Esophagus mucosa (tissue), 1 donor: ENCODE measurements at regions not wholly inside any gene's neighbourhood (a gene's known extent, or its start where the extent isn't known, plus 50 kb on each side); places are given as distances from the start of the nearest gene placed in this dataset.
"Not testable (repeated sequence)": the region's sequence is repeated elsewhere in the genome, so short reads cannot be mapped to it uniquely, and the experiment has no call there.

Experiments
- ATAC-seq: fragments of 200-7000 bp; cut with Tn5 transposase; one replicate; pipeline ENCODE4 v1.9.1; 2020
- donor health status: DM: yes; HTN: yes; CAD: no.

GRCh38 chr3:124140746-124141145 is 148.8 kb upstream of the ROPN1 start:
- no peak for ATAC-seq

DNA sequence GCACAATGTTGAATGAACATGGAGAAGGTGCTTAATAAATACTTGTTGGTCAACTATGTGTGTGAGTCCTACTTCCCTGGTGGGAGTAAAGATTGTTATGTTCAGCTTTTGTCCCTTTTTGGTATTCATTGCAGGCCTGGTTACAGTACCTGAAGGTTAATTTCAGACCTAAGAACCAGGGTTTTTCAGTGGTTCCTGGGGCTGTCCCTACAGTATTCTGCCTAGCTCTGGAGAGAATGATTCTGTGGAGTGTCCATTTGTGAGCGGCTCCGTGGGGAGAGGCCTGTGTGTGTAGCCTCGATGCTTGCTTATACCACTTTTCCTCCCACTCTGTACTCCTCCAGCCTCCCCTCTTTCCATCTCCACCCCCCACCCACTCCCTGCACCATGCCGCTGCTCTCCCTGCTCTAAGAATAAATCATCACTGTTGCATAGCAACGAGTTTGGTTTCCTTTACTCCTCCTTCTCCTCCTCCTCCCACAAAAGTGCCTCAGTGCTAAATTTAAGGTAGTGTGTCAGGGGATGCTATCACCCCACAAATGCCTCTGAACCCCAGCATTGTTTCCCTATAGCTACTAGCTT is 150.6 kb upstream of the ROPN1 start:
- no peak for ATAC-seq

DNA sequence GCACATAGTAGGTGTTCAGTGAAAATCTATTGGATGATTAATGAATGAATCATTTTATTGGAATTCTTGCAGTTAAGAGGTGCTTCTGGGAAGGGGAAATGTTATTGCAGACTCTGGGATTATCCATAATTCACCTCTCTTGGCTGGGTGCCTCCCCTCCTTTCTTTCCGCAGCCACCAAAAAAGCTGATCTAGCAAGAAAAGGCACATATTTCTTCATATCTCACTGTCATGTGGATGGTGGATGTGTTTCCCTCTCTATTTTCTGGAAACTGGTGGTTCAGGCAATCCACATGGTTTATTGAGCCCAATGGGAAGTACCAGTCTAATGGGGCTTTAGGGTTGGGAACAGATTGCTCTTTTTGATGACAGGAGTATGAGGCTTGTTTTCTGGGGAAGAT is 151.1 kb upstream of the ROPN1 start:
- ATAC-seq, result no peak

GRCh38 chr3:124144035-124144814 is 152.3 kb upstream of the ROPN1 start:
- ATAC-seq, result no peak

DNA sequence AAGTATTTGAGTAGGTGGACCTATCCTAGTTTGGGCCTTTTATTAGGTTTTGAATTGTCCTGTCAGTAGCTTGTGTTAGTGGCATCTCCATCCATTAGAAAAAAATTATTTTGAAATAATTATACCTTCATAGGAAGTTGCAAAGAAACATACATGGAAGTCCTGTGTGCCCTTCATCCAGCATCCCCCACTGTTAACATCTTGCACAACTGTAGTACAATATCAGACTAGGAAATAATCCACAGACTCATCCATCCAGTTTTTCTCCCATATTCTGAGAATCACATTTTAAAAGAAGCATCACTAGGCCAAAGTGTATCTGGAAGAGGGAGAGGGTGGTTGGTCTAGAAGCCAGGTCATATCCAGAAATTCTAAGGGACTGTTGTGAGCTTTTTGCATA is 155.5 kb upstream of the ROPN1 start:
- no peak for ATAC-seq

DNA sequence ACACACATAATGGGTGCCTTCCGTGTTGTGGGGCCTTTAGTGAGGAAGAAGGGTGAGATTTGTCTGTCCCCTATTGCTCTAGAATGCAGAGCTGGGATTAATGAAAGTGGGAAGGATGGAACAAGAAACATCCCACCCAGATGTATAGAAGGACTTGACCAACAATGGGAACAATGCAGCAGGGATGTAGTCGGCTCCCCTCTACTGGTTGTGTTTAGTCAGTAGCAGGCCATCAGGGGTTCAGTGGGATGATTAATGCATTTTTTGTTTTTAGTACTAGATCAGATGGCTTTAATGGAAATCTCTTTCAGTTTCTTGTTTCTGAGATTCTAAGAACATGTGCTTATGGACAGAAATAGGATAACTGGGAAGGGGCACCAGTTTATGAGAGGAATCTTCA is 156.0 kb upstream of the ROPN1 start:
- ATAC-seq, result no peak

DNA sequence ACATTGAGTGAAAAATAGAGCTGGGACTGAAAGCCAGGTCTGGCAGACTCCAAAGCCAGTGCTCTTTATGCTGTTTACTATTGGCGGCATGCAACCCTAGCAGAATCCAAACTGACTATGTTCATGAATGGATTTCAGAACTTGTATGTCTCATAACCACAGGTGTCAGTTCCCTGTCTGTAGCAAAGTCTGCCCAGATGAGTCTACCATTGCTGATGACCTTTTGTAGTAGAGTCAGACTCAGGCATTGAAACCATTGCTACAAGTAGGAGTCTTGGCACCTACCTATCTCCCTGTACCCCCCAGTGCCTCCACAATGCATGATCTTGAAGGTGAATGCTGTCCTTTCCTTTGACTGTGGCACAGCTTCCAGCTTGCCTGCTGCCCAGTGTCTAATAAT is 157.2 kb upstream of the ROPN1 start:
- no peak for ATAC-seq

GRCh38 chr3:124149771-124150170 is 157.8 kb upstream of the ROPN1 start:
- no peak for ATAC-seq

DNA sequence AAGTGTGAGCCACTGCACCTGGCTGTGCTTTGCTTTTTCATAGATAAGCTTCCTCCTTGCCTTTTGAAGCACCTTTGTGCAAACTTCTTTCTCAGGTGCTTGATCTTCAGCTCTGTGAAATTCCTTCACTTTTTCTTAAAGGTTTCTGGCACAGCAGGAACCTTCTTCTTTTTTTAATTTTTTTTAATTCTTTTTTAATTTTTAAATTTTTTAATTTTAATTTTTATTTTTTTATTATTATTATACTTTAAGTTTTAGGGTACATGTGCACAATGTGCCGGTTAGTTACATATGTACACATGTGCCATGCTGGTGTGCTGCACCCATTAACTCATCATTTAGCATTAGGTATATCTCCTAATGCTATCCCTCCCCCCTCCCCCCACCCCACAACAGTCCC is 161.0 kb upstream of the ROPN1 start:
- not testable (repeated sequence) for ATAC-seq

DNA sequence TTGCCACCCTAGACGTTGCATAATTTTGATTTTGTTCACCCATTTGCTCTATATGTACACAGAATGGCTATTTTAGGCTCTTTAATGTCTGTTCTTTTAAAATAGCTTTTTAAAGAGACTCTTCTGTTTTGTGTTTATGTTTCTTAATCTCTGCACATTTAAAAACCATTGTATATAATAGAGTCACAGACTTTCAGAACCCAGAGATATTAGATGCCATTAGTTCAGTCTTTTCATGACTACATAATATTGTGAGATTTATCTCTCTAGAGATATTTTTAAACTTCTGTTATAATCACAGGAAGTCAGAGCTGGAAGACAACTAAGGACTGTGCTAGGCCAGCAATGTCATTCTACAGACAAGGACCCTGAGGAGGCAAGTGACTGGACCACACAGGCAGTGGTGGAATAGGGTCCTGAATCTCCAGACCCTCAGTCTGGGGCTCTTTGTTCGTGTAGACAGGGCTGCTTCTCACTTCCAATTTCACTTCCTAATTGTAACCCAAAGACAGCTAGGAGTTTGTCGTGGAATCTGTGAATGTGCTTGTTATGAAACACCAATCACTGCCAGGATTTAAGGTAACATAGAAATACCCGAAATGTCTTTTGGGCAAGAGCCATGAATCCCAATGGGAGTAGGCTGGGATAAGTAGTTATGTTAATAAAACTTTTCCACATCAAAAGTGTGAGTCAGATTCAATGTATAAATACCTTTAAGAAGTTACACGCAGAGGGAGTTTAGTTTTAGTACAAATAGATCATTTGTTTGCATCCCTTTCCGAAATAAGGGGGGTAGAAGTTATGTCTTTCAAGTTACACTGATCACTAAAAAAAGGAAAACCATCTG is 165.2 kb upstream of the ROPN1 start:
- ATAC-seq, result no peak

- ATAC-seq, result no peak
Observed at GRCh38 chr3:124157748-124158147, 165.8 kb upstream of the ROPN1 start.

GRCh38 chr3:124158168-124158881 is 166.4 kb upstream of the ROPN1 start:
- no peak for ATAC-seq

DNA sequence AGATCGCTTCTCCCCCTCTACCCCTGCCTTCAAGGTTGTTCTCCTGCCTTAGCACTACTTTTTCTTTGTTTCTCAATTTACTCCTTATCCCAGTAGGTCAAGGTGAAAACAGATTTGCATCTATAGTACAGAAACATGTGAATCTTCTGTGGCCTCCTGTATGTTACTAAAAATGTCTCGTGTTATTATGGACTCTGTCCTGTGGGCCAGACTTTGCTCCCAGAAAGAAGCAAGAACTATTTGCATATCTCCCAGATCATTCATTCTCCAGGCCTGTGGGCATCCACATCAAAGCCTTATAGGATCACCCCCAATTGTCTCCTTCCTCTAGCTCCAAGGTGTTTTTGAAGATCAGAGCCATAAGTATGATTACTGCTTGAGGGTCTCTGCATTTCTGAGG is 169.5 kb upstream of the ROPN1 start:
- no peak for ATAC-seq

DNA sequence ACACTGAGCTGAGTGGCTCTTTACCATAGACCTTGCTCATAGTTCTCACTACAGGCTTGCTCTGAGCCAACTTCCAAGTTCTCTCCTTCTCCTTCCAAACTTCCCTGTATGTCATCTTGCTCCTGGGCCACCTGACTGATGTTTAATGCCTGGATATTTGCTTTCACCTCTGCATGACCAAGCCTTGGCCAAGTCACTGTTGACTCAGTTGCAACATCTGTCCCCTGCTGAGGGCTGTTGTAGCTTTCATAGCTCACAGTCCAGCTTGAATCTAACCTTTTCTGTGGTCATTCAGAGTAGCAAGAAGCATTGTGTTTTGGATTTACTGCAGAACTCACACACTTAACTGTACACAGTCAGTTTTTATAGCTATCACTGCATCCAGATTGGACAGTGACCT is 171.8 kb upstream of the ROPN1 start:
- ATAC-seq, result no peak

DNA sequence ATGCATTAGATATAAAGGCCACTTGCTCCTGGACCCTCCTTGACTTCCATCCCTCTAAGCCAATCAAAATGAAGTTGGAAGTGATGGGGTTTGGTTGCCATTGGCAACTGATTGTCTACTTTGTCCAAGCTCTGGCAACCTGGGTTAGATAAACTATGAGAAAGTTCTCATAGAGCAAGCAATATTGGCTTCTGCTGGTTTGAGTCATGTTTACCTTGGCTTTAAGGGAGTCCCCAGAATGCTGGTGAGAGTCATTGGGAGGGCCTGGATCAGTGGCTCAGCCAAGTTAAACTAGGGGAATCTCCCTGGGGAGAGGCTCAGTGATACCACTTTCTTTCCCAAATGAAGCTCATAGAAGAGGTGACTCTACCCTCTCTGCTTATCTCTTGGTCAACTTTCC is 176.3 kb upstream of the ROPN1 start:
- ATAC-seq, result peak; percentile 15

DNA sequence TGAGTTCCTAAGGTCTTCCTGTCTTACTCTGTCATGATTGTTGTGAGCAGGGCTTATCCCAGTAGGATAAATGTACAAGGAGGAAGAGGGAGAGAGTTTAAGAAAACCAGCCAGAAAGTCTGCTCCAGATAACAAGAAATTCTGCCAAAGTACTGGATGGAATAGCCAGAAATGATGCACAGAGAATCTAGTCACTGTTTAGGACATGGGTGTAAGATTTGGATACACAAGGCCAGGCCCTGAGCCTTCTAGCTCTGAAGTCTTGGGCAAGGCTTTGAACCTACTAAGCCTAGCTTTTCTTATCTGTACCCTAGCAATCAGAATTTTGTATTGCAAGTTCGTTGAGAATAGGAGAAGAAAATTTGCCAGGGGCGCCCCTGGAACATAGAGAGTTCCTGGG is 180.4 kb upstream of the ROPN1 start:
- no peak for ATAC-seq

GRCh38 chr3:124172816-124173215 is 180.9 kb upstream of the ROPN1 start:
- no peak for ATAC-seq

GRCh38 chr3:124174476-124174875 is 182.6 kb upstream of the ROPN1 start:
- no peak for ATAC-seq

DNA sequence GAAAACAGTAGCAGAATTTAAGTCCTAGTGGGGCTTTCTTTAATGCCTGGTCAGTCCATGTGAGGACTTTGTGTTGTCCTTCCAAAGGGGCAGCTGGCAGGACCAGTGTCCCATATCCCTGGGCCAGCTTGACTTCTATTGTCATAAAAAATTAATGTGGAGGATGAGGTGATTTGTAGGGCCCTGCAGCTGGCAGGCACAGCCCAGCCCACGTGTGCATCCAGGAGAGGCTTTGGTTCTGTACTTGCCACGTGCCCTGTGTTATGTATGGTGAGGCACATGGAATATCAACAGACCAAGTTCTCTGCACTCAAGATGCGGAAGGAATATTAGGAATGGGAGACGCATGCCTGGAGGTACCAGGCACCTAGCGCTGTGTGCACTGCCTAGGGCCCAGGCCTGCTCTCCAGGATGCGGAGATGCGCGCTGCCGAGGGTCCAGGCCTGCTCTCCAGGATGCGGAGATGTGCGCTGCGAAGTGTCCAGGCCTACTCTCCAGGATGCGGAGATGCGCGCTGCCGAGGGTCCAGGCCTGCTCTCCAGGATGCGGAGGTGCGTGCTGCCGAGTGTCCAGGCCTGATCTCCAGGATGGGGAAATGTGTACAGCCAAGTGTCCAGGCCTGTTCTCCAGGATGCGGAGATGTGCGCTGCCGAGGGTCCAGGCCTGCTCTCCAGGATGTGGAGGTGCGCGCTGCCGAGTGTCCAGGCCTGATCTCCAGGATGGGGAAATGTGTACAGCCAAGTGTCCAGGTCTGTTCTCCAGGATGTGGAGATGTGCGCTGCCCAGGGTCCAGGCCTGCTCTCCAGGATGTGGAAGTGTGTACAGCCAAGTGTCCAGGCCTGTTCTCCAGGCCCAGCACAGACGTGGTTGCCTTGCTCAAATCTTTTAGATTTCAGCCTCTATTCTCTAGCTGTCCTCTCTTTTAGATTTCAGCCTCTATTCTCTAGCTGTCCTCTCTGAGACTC is 183.3 kb upstream of the ROPN1 start:
- no peak for ATAC-seq

DNA sequence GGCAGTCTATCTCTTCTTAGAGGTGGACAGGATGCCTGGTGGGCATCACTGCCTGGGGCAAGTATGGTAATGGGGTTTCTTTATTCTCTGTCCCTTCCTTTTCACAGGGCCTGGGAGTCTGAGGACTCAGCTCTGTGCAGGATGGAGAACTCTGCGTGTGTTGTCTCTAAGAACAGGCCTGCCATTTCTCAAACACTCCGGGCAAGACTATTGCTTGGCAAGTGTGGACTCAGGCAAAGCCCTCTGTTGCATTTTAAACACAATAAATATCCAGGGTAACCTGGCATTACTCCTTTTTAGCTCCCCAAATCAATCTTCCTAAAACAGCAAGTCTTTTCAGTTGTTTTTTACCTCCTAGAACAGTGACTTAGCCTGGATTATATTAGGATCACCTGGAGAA is 185.1 kb upstream of the ROPN1 start:
- no peak for ATAC-seq

GRCh38 chr3:124178531-124178930 is 186.6 kb upstream of the ROPN1 start:
- ATAC-seq, result no peak

DNA sequence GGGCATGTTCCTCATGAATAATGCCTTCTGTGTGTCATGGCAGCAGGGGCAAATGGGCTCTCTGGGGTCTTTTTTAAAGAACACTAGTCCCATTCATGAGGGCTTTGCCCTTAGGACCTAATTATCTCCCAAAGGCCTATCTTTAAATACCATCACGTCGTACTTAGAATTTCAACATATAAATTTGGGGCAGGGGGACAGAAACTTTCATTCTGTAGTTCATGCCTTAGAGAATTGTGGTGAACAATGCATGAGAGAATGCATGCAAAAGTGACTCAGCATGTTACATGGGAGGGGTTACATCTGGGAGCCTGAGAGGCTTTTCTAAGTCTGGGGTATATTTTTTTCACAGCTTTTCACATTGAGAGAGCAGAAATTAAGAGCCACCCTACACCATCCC is 208.5 kb upstream of the ROPN1 start:
- ATAC-seq, result no peak
